HEK293T (cell line): ENCODE measurements at regions not wholly inside any gene's neighbourhood (a gene's known extent, or its start where the extent isn't known, plus 50 kb on each side); places are given as distances from the start of the nearest gene placed in this dataset.

Source experiments
- BHLHE40 ChIP-seq: fragments of 450-650 bp; IDR thresholded peaks from 2 replicates; pipeline ENCODE4 v1.6.1; 2016; ENCODE audit warnings: mild to moderate bottlenecking, moderate library complexity, borderline replicate concordance
- CTBP1 ChIP-seq: fragments of 450-650 bp; IDR thresholded peaks from 2 replicates; pipeline ENCODE4 v1.6.1; 2016; ENCODE audit warnings: borderline replicate concordance
- ELF4 ChIP-seq: fragments of 450-650 bp; IDR thresholded peaks from 2 replicates; pipeline ENCODE4 v1.6.1; 2017; ENCODE audit warnings: antibody characterized with exemption
- FOXM1 ChIP-seq: fragments of 450-650 bp; IDR thresholded peaks from 2 replicates; pipeline ENCODE4 v1.6.1; 2017; ENCODE audit warnings: mild to moderate bottlenecking, borderline replicate concordance
- NFRKB ChIP-seq: fragments of 450-650 bp; IDR thresholded peaks from 2 replicates; pipeline ENCODE4 v1.6.1; 2016; ENCODE audit warnings: mild to moderate bottlenecking, moderate library complexity
- PKNOX1 ChIP-seq: fragments of 450-650 bp; IDR thresholded peaks from 2 replicates; pipeline ENCODE4 v1.6.1; 2016
- SP1 ChIP-seq: fragments of 450-650 bp; IDR thresholded peaks from 2 replicates; pipeline ENCODE4 v1.6.1; 2017
- SUZ12 ChIP-seq: fragments of 450-650 bp; IDR thresholded peaks from 2 replicates; pipeline ENCODE4 v1.6.1; 2016; ENCODE audit warnings: mild to moderate bottlenecking
- TARDBP ChIP-seq: fragments of 450-650 bp; IDR thresholded peaks from 2 replicates; pipeline ENCODE4 v1.6.1; 2016

GRCh38 chr15:95327661-95328060 is 1002.8 kb upstream of the NR2F2 start:
- no peak for TF ChIP-seq TARDBP
- TF ChIP-seq NFRKB = no peak
- no peak for TF ChIP-seq ELF4
- TF ChIP-seq SP1 = no peak
- no peak for TF ChIP-seq FOXM1
- no peak for TF ChIP-seq BHLHE40
- no peak for TF ChIP-seq PKNOX1
- TF ChIP-seq SUZ12 = no peak
- TF ChIP-seq CTBP1 = no peak
